ENCODE measurements at regions not wholly inside any gene's neighbourhood (a gene's known extent, or its start where the extent isn't known, plus 50 kb on each side); places are given as distances from the start of the nearest gene placed in this dataset.

DNA sequence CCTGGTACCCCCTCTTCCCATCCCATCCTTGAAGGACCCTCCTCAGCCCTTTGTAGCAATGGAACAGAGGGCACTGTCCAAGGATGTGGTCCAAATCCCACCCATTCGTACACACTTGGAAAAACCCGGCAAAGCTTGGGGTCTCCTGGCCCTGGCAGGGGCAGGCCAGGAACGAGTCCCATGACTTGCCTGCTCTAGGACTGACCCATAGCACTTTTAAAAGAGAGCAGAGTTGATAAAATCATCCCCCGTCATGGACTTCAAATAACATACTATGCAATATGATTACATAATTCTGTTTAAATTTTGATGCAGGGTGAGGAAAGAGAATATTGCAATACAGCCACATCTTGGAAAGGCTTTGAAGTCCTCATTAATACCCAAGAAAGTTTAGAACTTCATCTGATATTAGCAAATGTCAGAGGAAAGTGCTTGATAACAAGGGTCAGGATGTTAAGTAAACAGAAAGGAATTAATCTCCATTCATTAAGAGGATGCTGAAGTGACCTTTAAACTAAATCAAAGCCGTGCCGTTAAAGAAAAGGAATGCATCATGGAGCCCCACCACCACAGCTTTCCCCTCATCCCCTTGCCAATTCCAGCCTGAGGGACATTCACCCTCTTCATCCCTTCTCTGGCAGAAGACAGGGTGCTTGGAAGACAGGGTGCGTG is 60.7 kb upstream of the NXT1 start:
- Histone ChIP-seq H3K27ac (ENCODE audit: low read depth, low read length) (no peak overlapping the region), H3K9ac (ENCODE audit: low read length) (no peak overlapping the region), H2AFZ (ENCODE audit: low read depth, low read length) (no peak overlapping the region), H3K4me1 (ENCODE audit: insufficient read depth, low read length) (no peaks in the 10 kb centered on the region), H3K36me3 (ENCODE audit: insufficient read depth, low read length) (no peaks in the 10 kb centered on the region), H4K20me1 (ENCODE audit: insufficient read depth, low read length) (no peaks in the 10 kb centered on the region), H3K27me3 (ENCODE audit: insufficient read depth, low read length) (peaks cover 2% of the 10 kb centered on the region), H3K4me2 (ENCODE audit: low read length) (no peak overlapping the region), H3K79me2 (ENCODE audit: insufficient read depth, low read length) (no peaks in the 10 kb centered on the region), H3K9me3 (ENCODE audit: insufficient read depth, low read depth, low read length) (peaks cover 6% of the 10 kb centered on the region), H3K4me3 (ENCODE audit: insufficient read depth, low read depth, low read length) (no peak overlapping the region)
- no peak for TF ChIP-seq EZH2 (IDR thresholded peaks at IDR 0.05; ENCODE audit: insufficient read depth, low read length)
- TF ChIP-seq, protein P1, sequence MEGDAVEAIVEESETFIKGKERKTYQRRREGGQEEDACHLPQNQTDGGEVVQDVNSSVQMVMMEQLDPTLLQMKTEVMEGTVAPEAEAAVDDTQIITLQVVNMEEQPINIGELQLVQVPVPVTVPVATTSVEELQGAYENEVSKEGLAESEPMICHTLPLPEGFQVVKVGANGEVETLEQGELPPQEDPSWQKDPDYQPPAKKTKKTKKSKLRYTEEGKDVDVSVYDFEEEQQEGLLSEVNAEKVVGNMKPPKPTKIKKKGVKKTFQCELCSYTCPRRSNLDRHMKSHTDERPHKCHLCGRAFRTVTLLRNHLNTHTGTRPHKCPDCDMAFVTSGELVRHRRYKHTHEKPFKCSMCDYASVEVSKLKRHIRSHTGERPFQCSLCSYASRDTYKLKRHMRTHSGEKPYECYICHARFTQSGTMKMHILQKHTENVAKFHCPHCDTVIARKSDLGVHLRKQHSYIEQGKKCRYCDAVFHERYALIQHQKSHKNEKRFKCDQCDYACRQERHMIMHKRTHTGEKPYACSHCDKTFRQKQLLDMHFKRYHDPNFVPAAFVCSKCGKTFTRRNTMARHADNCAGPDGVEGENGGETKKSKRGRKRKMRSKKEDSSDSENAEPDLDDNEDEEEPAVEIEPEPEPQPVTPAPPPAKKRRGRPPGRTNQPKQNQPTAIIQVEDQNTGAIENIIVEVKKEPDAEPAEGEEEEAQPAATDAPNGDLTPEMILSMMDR (IDR thresholded peaks at IDR 0.05; ENCODE audit: insufficient read depth, low read depth, low read length), result no peak
- FAIRE-seq (no peak), DNase-seq (ENCODE audit: low read depth) (no peak)
- Mint-ChIP-seq H3K9me3 (ENCODE audit: unreplicated experiment) (no peaks in the 10 kb centered on the region), H3K27ac (ENCODE audit: unreplicated experiment) (no peak overlapping the region), H3K36me3 (ENCODE audit: low read depth, unreplicated experiment) (no peaks in the 10 kb centered on the region), H3K27me3 (ENCODE audit: low read depth, unreplicated experiment) (peaks cover 52% of the 10 kb centered on the region), H3K4me3 (ENCODE audit: unreplicated experiment) (no peak overlapping the region), H3K4me1 (ENCODE audit: low read depth, unreplicated experiment) (no peaks in the 10 kb centered on the region)

- no peaks in the 10 kb centered on the region for H3K9me3 Mint-ChIP-seq (ENCODE audit: unreplicated experiment)
- no peak overlapping the region for H3K4me3 Mint-ChIP-seq (ENCODE audit: unreplicated experiment)
- Histone ChIP-seq H3K9ac (ENCODE audit: low read length) (no peak overlapping the region), H4K20me1 (ENCODE audit: insufficient read depth, low read length) (no peaks in the 10 kb centered on the region), H3K4me2 (ENCODE audit: low read length) (no peak overlapping the region), H3K36me3 (ENCODE audit: insufficient read depth, low read length) (no peaks in the 10 kb centered on the region), H3K4me3 (ENCODE audit: insufficient read depth, low read depth, low read length) (no peak overlapping the region), H2AFZ (ENCODE audit: low read depth, low read length) (no peak overlapping the region), H3K79me2 (ENCODE audit: insufficient read depth, low read length) (no peaks in the 10 kb centered on the region), H3K27me3 (ENCODE audit: insufficient read depth, low read length) (peaks cover 2% of the 10 kb centered on the region), H3K4me1 (ENCODE audit: insufficient read depth, low read length) (no peaks in the 10 kb centered on the region), H3K9me3 (ENCODE audit: insufficient read depth, low read depth, low read length) (peaks cover 6% of the 10 kb centered on the region), H3K27ac (ENCODE audit: low read depth, low read length) (no peak overlapping the region)
- FAIRE-seq, result no peak
- H3K27ac Mint-ChIP-seq (ENCODE audit: unreplicated experiment), result no peak overlapping the region
- H3K36me3 Mint-ChIP-seq (ENCODE audit: low read depth, unreplicated experiment), result no peaks in the 10 kb centered on the region
- TF ChIP-seq, protein P1 (IDR thresholded peaks at IDR 0.05; ENCODE audit: insufficient read depth, low read depth, low read length), result no peak
- no peak for DNase-seq (ENCODE audit: low read depth)
- H3K27me3 Mint-ChIP-seq (ENCODE audit: low read depth, unreplicated experiment), result peaks cover 47% of the 10 kb centered on the region
- no peaks in the 10 kb centered on the region for H3K4me1 Mint-ChIP-seq (ENCODE audit: low read depth, unreplicated experiment)
These were observed 61.3 kb upstream of the NXT1 start for GRCh38 chr20:23289249-23289648.

DNA sequence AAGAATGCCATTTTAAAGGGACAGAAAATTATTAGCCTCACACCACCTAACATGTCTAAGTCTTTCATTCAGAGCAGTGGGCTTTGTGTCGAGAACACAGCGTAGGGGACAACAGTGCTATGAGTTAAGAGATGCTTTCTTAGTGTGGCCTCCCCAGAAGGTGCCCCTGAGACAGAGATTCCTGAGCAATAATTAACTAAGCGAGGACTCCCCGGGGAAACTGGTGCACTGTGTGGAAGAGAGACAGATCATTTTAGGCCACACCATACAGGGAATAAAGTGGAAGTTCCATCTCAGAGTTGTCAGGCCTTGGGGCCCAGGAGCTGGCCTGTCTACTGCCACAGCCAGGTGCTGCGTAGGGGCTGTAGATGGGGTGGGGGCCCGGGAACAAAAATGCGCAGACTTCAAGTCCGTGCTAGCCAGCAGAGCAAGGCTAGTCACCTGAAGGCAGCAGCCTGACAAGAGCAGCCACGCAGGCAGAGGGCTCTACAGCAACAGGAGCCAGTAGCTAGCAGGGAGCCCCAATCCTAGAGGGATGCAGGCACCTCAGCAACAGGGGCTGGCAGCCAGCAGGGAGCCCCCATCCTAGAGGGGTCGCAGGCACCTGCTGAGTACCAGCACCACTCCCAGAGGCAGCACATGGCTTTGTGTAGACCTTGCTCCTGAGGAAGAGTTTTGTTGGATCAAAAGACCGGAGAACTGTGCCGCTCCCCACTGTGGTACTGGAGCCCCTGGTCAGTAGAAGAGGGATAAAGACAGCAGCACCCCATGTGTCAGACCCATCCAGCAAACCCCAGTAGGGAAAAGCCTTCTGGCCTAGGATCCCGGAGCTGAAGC is 63.0 kb upstream of the NXT1 start:
- Histone ChIP-seq H4K20me1 (ENCODE audit: insufficient read depth, low read length) (no peaks in the 10 kb centered on the region), H3K4me2 (ENCODE audit: low read length) (no peak overlapping the region), H3K36me3 (ENCODE audit: insufficient read depth, low read length) (no peaks in the 10 kb centered on the region), H3K27me3 (ENCODE audit: insufficient read depth, low read length) (peaks cover 2% of the 10 kb centered on the region), H3K9ac (ENCODE audit: low read length) (no peak overlapping the region), H3K4me3 (ENCODE audit: insufficient read depth, low read depth, low read length) (no peak overlapping the region), H3K4me1 (ENCODE audit: insufficient read depth, low read length) (no peaks in the 10 kb centered on the region), H2AFZ (ENCODE audit: low read depth, low read length) (no peak overlapping the region), H3K27ac (ENCODE audit: low read depth, low read length) (no peak overlapping the region), H3K79me2 (ENCODE audit: insufficient read depth, low read length) (no peaks in the 10 kb centered on the region), H3K9me3 (ENCODE audit: insufficient read depth, low read depth, low read length) (no peaks in the 10 kb centered on the region)
- no peak for TF ChIP-seq EZH2 (IDR thresholded peaks at IDR 0.05; ENCODE audit: insufficient read depth, low read length)
- TF ChIP-seq, protein P1 (IDR thresholded peaks at IDR 0.05; ENCODE audit: insufficient read depth, low read depth, low read length), result no peak
- H3K27me3 Mint-ChIP-seq (ENCODE audit: low read depth, unreplicated experiment), result peaks cover 45% of the 10 kb centered on the region
- peaks cover 3% of the 10 kb centered on the region for H3K9me3 Mint-ChIP-seq (ENCODE audit: unreplicated experiment)
- DNase-seq (ENCODE audit: low read depth) (no peak), FAIRE-seq (no peak)
- no peaks in the 10 kb centered on the region for H3K4me1 Mint-ChIP-seq (ENCODE audit: low read depth, unreplicated experiment)
- no peaks in the 10 kb centered on the region for H3K36me3 Mint-ChIP-seq (ENCODE audit: low read depth, unreplicated experiment)
- H3K4me3 Mint-ChIP-seq (ENCODE audit: unreplicated experiment), result no peak overlapping the region
- no peak overlapping the region for H3K27ac Mint-ChIP-seq (ENCODE audit: unreplicated experiment)
